H1 (cell line): ENCODE measurements at regions not wholly inside any gene's neighbourhood (a gene's known extent, or its start where the extent isn't known, plus 50 kb on each side); places are given as distances from the start of the nearest gene placed in this dataset.

Source experiments
- CTCF ChIP-seq, 3 experiments: IDR thresholded peaks; 1 replicate in 2 of 3; 2 replicates in 1 of 3; pipeline versions ENCODE4 v1.5.1 to v1.6.1; 2011; ENCODE audit warnings: low read length in 3 of 3, mild to moderate bottlenecking in 3 of 3, inconsistent platforms in 2 of 3, low read depth in 1 of 3, moderate library complexity in 1 of 3; ENCODE audit not compliant: insufficient read depth in 1 of 3; ENCODE audit errors: control extremely low read depth in 1 of 3
- FOSL1 ChIP-seq: IDR thresholded peaks from 2 replicates; pipeline ENCODE4 v1.6.1; 2011; ENCODE audit warnings: mild to moderate bottlenecking, low read depth, low read length, moderate library complexity; ENCODE audit not compliant: insufficient read depth
- GTF2F1 ChIP-seq: IDR thresholded peaks from 2 replicates; pipeline ENCODE4 v1.6.1; 2012; ENCODE audit warnings: low read depth, low read length, improper control_type of control experiment, borderline replicate concordance
- POLR2A ChIP-seq, 2 experiments: IDR thresholded peaks; 1 replicate in 1 of 2; 2 replicates in 1 of 2; pipeline ENCODE4 v1.6.1; 2011; ENCODE audit warnings: low read depth in 2 of 2, low read length in 2 of 2, mild to moderate bottlenecking in 2 of 2; ENCODE audit errors: control extremely low read depth in 1 of 2
- POLR2AphosphoS5 ChIP-seq: IDR thresholded peaks from 2 replicates; pipeline ENCODE4 v1.6.1; 2011; ENCODE audit warnings: low read depth, low read length
- SRF ChIP-seq: IDR thresholded peaks from 2 replicates; pipeline ENCODE4 v1.6.1; 2011; ENCODE audit warnings: mild to moderate bottlenecking, low read depth, low read length, moderate library complexity
- TAF1 ChIP-seq: IDR thresholded peaks from 2 replicates; pipeline ENCODE4 v1.6.1; 2011; ENCODE audit warnings: mild to moderate bottlenecking, low read depth, low read length
- YY1 ChIP-seq: IDR thresholded peaks from 2 replicates; pipeline ENCODE4 v1.6.1; 2011; ENCODE audit warnings: low read depth, mild to moderate bottlenecking, low read length
- ZNF274 ChIP-seq: IDR thresholded peaks from 2 replicates; pipeline ENCODE4 v1.7.0; 2012; ENCODE audit warnings: low read length, borderline replicate concordance; ENCODE audit errors: extremely low read depth
- TF ChIP-seq, protein P1 (sequence below): IDR thresholded peaks from 2 replicates; pipeline ENCODE4 v1.6.1; 2012; ENCODE audit warnings: inconsistent platforms

DNA sequence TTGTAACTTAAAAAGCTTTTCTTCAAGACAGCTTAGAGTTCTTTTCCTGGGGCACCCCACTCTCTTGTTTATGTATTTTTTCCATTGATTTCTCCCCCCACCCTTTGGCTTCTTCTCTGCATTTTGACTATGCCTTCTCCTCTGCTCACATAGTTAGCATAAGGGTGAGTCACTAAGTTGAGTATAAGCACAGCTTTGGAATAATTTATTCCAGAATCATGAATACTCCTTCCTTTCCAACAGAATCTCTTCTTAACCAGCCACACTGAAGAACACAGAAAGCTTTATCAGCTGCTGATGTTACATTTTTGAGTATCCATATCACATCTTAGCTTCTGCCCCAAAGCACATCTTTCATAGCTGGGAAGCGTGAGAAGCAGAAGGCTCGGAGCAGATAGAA is 449.5 kb upstream of the MKI67 start:
- TF ChIP-seq GTF2F1 (no peak), CTCF (IDR thresholded peaks at IDR 0.05; ENCODE audit: control extremely low read depth in 1 of 3, insufficient read depth in 1 of 3, low read depth in 1 of 3, low read length in 3 of 3) (no peak), SRF (no peak), TAF1 (no peak), POLR2AphosphoS5 (no peak), YY1 (no peak), ZNF274 (no peak), POLR2A (IDR thresholded peaks at IDR 0.05; ENCODE audit: control extremely low read depth in 1 of 2, low read depth in 2 of 2, low read length in 2 of 2) (no peak), FOSL1 (no peak)
- TF ChIP-seq, protein P1, sequence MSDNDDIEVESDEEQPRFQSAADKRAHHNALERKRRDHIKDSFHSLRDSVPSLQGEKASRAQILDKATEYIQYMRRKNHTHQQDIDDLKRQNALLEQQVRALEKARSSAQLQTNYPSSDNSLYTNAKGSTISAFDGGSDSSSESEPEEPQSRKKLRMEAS: no peak
